NCI-H2227 (cell line): ENCODE measurements at regions not wholly inside any gene's neighbourhood (a gene's known extent, or its start where the extent isn't known, plus 50 kb on each side); places are given as distances from the start of the nearest gene placed in this dataset.

Experiments used
- DNase-seq: peaks from one replicate; lab custom pipeline; 2025; ENCODE audit not compliant: unreplicated experiment; lab: John Stamatoyannopoulos, UW

DNA sequence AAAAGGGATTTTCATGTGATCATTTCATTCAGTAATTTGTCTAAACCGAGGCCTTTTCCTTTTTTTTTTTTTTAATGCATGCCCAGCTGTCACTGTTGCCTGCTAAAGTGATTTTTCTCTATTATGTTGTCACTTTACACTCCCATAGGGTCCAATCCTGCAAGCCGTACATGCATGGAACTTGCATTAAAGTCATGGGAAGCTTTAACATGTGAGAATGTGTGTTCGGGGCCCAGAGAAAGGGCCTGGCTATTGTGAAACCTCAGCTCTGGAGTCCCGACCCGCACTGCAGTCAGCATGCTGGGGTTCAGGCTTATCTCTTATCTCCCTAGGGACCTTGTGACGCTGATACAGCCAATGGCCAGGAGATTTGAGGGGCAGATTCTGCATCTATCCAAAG, 474.6 kb downstream of the SLC4A3 start:
- DNase-seq = no peak

GRCh38 chr2:220103596-220103995, 476.2 kb downstream of the SLC4A3 start:
- DNase-seq = no peak

DNA sequence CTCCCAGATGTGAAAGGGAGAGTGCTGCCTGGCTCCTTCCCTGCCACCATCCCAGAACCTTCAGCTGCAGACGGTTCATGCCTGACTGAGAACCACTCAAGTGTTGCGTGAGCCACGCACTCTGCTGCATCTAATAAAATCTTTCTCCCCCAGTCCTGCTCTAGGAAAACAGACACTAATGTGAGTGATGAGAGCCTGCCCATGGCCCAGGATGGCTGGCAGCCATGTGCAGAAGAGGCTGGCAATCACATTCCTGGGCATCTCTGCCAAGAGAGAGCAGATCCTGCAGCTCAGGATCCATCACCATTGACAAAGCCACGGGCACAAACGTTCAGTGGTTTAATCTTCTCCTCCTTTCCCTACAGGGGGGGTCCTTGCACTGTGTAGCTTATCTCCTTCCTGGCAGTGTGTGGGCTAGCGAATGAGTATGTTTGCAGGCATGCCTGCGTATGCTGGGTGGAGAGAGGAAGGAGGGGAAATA, 477.5 kb downstream of the SLC4A3 start:
- no peak for DNase-seq

GRCh38 chr2:220106065-220106464, 478.6 kb downstream of the SLC4A3 start:
- no peak for DNase-seq

GRCh38 chr2:220107380-220107791, 480.0 kb downstream of the SLC4A3 start:
- no peak for DNase-seq

DNA sequence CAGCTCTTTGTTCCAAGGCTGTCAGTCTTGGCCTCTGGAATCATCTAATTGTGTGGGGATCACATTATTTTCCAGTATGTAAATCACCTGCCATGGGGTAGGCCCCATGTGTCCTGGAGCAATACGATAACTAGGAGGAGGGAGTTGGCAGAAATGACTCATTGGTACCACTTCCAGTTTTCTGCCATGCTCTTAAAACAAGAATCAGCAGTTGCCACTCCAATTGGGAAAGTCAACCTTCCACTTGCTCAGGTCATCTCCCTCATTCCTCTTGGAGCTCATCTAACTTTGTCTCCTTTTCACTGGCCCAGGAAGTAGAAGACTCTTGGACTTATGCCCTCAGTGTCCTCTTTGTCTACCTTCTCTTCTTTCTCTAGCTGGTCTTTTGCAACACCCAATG, 487.0 kb downstream of the SLC4A3 start:
- DNase-seq = no peak

DNA sequence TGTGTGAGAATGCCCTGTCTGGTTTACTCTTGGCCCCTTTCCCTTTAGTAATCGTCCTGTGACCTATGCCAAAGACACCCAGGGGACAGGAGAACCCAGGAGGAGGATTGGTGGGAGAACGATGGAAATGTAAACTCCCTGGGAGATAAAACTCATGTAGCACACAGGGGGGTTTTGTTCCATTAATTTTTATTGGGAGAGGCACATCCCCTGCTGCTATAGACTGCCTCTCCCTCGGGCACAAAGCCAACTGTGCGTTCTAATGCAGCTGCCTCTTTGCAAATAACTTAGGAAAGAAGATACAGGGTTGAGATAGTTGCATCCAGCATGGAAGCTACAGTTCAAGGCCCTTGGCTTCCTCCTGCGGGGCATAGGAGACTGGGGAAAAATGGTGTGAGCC, 489.6 kb downstream of the SLC4A3 start:
- no peak for DNase-seq

DNA sequence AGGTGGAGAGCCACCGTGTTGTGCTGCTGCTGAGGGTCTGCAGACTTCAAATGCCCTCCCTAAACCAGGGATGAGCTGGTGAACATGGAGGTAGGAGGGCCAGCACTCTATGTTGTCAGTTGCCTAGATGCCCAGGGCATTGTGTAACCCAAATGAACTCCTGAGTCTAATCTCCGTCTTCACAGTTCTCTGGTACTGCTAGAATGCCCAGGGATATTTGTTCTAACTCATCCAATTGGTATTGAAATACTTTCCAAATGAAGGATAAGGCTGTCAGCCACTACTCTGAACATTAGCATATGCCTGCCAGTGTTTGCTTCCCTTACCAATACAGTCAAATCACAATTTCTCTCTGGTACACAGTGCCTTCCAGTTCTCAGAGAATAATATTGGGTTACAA, 492.6 kb downstream of the SLC4A3 start:
- DNase-seq = no peak

DNA sequence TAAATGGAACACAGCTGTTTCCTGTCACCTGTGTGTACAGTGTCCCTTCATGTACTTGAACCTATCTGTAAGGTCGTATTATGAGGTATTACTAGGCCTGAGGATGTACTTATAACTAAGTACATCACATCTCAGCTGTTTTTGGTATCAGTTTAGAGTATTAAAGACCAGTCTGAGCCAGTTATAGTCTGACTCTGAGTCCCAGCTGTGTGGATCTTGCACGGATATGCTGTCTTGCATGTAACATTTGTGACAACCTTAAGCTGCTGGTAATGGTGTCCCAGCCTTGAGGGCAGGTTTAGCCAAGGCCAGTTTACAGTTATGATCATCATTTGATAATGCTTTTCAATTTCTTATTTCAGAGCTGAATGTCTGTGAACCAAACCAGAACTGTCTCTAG, 496.3 kb downstream of the SLC4A3 start:
- DNase-seq = no peak

DNA sequence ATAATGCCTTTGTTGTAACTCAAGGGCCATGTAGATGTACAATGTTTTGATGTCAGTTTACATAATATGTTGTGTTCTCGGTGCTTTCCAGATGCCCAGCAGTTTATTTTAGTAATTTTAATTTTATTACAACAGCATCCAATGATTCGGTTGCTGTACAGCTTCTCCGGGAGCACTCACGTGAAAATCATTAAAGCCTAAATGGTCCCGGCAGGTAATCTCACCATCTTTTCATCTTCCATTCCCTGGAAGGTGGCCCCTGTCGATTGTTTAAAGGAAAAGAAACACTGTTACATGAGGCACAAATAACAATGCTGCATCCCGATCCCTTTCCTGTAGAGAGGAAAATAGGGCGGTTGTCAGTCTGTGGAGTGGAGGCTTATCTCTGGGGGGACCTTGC, 498.1 kb downstream of the SLC4A3 start:
- DNase-seq = no peak

- no peak for DNase-seq
Observed at GRCh38 chr2:220127311-220127710, 499.9 kb downstream of the SLC4A3 start.

DNA sequence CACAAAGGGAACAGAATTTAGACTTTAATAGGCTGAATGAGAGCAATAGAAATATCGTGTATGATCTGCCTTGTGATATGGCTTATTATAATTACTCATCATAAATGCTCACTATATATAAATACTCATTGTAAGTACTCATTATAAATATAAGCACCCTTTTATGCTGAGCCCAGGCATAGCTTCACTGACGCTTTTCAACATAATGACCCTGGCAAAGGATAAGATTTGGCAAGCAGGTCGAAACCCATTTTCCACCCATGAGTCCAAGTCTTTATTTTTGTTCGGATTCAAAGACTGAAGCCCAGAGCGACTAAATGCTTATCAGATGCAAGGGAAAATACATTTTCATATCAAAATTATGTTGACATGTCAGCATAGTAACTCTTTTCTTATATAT, 500.4 kb downstream of the SLC4A3 start:
- no peak for DNase-seq

GRCh38 chr2:220129391-220129790, 502.0 kb downstream of the SLC4A3 start:
- DNase-seq = no peak

DNA sequence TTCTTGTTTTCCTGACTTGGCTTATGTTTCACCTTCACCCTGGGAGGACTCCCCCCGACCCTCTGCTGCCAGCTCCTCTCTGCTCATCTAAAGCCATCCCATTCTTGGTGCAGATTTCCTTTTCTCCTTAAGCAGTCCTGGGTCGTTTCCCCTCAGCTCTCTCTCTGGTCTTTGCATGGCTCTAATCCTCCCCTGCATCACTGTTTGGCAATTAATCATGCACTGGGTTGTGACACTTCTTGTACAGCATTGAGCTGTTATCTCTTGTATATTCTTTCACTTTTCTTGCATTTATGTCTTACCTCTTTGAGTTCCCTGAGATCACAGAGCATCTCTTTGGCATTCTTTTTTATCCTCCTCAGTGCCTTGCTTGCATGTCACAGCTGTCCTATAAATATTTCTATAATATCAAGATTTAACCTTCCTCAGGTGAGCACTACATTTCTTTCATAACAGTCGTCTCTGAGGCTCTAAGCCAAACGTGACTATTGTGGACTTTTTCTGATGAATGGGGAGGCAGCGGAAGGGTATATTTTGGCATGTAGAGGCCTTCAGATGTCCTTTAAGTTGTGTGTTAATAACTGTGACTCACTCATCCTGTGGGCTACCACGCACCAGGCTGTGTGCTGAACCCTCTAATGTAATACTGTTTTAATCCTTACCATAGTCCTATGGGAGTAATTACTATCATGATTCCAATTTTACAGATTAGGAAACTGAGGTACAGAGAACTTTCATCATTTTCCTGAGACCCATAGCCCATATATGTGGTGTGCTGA, 507.5 kb downstream of the SLC4A3 start:
- no peak for DNase-seq

GRCh38 chr2:220143336-220143735, 515.9 kb downstream of the SLC4A3 start:
- DNase-seq = no peak

- DNase-seq = no peak
Observed at GRCh38 chr2:220144411-220144810, 517.0 kb downstream of the SLC4A3 start.

GRCh38 chr2:220147161-220148038, 520.0 kb downstream of the SLC4A3 start:
- no peak for DNase-seq

GRCh38 chr2:220148471-220149248, 521.2 kb downstream of the SLC4A3 start:
- no peak for DNase-seq

- DNase-seq = no peak
Observed at GRCh38 chr2:220151341-220151740, 523.9 kb downstream of the SLC4A3 start.

DNA sequence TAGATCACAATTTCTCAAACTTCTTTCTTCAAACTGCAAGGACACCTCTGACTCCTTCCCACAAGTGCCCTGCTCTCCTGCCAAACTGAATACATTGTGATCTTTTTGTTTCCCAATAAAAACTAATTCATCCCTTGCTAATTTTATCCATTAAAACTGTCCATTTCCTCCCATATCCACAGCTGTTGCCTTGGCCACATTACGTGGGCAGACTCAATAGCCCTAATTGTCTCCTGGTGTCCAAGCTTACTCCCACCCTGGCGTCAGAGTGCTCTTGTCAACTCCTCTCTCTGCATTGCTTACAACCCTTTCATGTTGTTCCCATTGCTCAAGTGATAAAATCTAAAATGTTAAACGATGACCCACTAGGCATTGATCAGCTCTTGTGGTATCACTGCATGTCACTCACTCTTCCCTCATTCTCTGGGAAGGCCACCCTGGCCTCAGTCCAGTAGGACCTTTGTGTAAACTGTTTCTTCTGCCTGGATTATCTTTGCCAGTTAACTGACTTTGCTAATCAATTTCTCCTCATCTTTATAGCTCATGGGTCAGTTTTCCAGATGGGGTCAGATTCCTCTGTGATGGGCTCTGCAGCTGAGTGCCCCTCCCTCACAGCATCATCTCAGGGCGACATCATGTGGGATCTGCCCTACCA, 525.0 kb downstream of the SLC4A3 start:
- no peak for DNase-seq

- peak; percentile 6 for DNase-seq
Observed at GRCh38 chr2:220153118-220153517, 525.7 kb downstream of the SLC4A3 start.
